Suprapubic skin (tissue), 3 donors: ENCODE measurements at regions not wholly inside any gene's neighbourhood (a gene's known extent, or its start where the extent isn't known, plus 50 kb on each side); places are given as distances from the start of the nearest gene placed in this dataset.

ENCODE experiments used
- POLR2A ChIP-seq, 2 donors: fragments of 450-650 bp; IDR thresholded peaks; one replicate each; pipeline ENCODE4 v1.6.1; 2017; ENCODE audit warnings: antibody characterized with exemption in 2 of 2, mild to moderate bottlenecking in 2 of 2, moderate library complexity in 2 of 2
- TF ChIP-seq, protein P1 (sequence below), 2 donors: fragments of 200-600 bp in 1 of 2; fragments of 450-650 bp in 1 of 2; sonication (generic) in 1 of 2; IDR thresholded peaks; one replicate each; pipeline ENCODE4 v1.5.1; 2016 to 2019; ENCODE audit warnings: antibody characterized with exemption in 2 of 2, mild to moderate bottlenecking in 1 of 2, moderate library complexity in 1 of 2

DNA sequence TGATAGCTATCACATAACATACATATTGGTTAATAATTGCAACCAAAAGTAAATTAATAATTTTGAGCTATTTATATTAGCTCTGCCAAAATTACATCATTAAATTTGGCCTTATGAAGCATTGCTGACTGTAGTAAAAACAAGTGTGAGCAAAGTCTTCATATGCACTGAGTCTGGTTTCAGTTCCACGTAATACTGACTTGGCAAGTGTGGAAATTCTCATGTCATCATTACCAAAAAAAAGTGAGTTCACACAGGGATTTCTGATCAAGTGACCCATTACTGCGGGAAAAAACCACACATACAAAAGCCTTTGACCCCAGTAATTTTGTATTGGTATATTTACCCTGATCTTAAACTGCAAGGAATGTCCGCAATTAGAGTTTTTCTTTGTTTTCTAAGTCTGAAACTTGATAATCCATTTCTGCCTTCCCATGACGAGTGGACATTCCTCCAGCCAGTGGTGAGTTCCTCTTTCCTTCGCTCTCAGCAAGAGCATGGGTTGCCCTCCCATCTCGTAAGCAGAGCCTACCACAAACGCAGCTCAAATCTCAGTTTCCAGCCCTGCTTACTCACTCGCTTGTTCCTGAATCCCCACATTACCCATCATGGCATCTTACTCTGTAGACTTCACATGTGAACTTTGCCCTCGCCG is 220.2 kb upstream of the DMRT1 start:
- TF ChIP-seq, protein P1, sequence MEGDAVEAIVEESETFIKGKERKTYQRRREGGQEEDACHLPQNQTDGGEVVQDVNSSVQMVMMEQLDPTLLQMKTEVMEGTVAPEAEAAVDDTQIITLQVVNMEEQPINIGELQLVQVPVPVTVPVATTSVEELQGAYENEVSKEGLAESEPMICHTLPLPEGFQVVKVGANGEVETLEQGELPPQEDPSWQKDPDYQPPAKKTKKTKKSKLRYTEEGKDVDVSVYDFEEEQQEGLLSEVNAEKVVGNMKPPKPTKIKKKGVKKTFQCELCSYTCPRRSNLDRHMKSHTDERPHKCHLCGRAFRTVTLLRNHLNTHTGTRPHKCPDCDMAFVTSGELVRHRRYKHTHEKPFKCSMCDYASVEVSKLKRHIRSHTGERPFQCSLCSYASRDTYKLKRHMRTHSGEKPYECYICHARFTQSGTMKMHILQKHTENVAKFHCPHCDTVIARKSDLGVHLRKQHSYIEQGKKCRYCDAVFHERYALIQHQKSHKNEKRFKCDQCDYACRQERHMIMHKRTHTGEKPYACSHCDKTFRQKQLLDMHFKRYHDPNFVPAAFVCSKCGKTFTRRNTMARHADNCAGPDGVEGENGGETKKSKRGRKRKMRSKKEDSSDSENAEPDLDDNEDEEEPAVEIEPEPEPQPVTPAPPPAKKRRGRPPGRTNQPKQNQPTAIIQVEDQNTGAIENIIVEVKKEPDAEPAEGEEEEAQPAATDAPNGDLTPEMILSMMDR (IDR thresholded peaks at IDR 0.05): no peak
- TF ChIP-seq POLR2A (IDR thresholded peaks at IDR 0.05): no peak
